Activated T-helper 1 cell treated with anti-CD3 and anti-CD28 coated beads, Interleukin-2, amount 50 U/mL, for 16 hours (primary cell): ENCODE measurements at regions not wholly inside any gene's neighbourhood (a gene's known extent, or its start where the extent isn't known, plus 50 kb on each side); places are given as distances from the start of the nearest gene placed in this dataset.

Experiments
- DNase-seq, 2 donors: peaks; one replicate each; pipeline ENCODE4 v3.0.0-alpha.2; 2020; ENCODE audit warnings: low read depth in 1 of 2, low spot score in 1 of 2

DNA sequence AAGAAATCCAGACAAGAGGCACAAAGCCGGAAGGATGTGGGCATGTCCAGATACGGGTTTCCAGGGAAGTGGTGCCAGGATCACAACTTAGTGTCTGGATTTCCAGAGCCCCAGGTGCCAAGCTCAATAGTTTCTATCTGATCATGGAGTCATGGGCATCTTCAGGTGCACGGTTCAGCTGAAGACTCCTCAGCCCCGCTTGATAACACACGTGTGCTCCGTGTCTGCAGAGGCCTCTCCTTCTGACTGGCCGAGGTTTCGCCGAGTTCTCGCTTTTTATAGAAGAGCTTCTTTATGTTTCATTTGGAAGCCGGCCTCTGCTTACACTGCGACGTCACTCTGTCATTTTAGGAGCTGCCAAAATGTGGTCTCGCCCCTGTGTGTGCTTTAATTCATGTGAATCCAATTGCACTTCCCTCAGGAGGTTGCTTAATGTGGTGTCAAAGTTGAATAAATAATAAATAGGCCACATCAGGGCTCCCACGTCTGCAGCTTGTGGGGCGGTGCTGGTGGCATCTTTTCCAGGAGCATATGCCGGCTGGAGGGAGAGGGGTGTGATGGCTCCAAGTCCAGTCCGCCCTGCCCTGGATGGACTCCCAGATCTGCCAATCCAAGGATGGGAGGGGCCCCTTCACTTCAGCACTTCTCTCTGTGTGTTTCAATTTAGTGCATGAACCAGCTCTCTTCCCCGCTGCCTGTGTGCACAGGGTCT lies 1410.8 kb downstream of the TBC1D22A start:
- DNase-seq: no peak

DNA sequence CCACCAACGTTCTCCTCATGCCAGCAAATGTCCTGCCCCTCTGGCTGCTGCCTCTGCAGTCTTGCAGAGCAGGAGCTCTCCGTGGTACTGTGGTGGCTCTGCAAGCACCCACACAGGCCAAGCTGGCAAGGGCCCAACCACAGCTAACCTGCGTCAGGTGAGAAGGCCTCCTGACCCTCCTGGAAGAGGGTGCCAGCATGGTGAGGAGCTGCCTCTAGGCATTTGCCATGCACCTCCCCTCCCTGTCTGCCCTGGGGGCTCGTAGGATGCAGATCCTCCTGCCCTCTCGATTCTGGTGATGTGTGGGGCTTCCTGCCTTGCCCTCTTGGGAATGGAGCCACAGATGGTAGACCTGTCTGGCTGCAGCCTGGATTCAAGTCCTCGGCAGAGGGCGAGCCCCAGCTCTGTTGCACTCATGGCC lies 1408.8 kb downstream of the TBC1D22A start:
- no peak for DNase-seq

- DNase-seq: no peak
Measured at GRCh38 chr22:48169227-48169626, 1406.8 kb downstream of the TBC1D22A start.

DNA sequence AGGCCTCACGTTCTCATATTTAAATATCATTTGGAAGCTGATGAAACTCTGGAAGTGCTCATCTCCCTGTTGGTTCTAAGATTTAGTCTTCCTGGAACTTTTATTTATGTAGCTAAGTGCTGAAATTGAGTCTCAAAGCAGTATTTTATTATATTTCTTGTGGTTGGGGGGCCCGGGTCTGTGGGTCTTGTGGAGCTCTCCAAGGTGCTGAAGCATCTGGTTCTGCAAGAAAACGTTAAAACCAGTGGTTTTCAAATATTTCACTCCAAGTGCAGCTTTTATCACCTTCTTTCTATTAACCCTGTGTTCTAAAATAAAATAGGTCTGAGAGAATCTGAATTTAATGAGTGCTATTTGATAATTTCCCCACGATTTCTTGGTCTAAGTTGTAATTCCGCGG lies 1404.8 kb downstream of the TBC1D22A start:
- DNase-seq: no peak

GRCh38 chr22:48161298-48161697 lies 1398.8 kb downstream of the TBC1D22A start:
- DNase-seq: no peak

GRCh38 chr22:48157676-48158075 lies 1395.2 kb downstream of the TBC1D22A start:
- no peak for DNase-seq

GRCh38 chr22:48156603-48157355 lies 1394.3 kb downstream of the TBC1D22A start:
- no peak for DNase-seq

- no peak for DNase-seq
Measured at GRCh38 chr22:48155446-48155845, 1393.0 kb downstream of the TBC1D22A start.

GRCh38 chr22:48154943-48155240 lies 1392.4 kb downstream of the TBC1D22A start:
- no peak for DNase-seq

GRCh38 chr22:48154169-48154942 lies 1391.9 kb downstream of the TBC1D22A start:
- DNase-seq: no peak

DNA sequence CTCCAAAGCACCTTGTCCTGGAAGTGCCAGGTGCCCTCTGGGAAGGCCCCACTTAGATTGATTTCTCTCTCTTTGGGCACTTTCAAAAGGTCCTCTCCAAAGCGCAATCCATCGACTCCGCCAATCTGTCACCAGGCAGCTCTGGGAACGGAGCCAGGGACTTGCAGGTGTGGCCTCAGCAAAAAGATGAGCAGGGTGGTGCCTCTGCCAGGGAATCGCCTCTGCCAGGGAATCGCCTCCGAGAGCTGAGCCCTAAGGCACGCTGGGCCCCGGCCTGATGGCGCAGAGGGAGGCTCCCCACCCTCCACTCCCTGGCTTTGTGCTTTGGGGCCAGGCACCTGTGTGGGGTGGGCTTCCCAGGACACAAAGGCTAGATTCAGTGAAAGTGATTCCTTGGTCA lies 1391.3 kb downstream of the TBC1D22A start:
- no peak for DNase-seq

DNA sequence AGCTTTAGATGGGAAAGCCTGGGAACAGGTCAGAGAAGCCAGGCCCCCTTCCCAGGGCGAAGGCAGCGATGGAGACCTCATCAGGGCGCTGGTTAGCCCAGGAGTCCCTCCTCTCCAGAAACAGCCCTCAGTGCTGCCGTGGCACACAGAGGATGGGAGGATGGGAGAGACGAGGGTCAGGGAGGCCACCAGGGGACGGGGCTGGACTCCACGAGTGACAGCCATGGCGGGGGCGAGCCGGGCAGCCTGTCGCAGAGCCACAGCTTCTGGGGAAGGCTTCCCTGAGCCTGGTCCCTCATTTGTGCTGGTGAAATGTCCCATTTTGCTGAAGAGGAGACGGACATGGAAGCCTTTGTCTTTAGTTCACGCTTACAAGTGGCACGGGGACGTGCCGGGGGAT lies 1390.5 kb downstream of the TBC1D22A start:
- no peak for DNase-seq

DNA sequence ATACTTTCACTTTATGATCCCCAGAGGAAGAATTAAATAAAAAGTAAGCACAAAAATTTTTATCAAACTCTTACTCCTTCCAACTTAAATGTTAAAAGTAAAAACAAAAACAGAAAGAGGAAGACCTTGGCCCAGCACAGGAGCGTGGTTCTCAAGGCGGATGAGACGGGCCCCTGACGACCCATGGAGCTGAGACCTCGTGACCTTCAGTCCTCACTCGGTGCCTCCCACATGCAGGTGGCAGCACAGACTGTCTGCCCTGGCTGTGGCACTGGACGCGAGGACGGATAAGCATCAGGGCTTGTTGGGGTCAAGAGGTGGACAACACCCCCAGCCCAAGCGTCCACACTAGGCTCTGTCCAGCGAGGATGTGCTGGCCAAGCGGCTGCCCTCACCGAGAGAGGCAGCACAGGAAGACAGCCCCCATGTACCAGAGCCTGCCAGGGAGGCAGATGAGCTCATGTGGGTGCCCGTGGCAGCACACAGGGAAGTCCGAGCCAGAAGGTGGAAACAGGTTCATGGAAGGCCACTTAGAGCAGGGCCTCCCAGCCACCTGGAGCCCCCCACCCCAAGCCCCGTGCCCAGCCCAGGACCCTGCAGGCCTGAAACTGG lies 1389.8 kb downstream of the TBC1D22A start:
- DNase-seq: no peak

DNA sequence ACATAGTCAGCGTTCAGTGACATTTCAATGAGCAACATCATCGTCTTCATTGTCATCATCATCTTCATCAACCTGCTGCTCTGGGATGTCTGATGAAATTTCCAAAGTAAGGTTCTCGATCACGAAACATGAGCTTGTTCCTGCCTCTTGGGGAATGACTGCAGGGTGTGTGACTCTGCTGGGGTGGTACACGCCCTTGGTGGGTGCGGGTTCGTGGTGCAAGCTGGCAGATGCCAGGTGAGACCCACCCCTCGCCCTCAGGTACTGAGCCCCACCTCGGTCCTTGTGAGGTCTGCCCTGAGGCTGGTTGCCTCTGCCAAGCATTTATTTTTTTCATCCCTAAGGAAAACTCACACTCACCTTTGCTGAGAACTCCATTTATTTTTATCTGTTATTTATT lies 1389.2 kb downstream of the TBC1D22A start:
- no peak for DNase-seq

DNA sequence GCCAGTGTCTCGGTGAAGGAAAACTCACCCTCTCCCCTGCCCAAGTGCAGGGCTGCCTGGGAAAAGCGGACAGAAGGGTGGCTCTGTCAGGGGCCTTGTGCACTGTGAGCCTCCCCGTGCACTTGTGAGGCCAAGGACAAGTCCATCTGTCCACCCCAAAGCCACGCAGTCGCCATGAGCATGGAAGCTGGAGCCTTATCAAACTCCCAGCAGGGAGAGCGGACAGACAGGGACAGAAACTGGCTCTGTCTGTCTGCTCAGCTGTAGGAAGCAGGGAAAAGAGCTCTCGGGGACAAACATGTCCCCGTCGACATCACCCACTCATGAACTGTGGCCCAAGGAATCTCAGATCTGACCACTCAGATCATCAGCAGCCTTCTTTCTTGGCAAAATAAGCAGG lies 1385.4 kb downstream of the TBC1D22A start:
- DNase-seq: no peak

DNA sequence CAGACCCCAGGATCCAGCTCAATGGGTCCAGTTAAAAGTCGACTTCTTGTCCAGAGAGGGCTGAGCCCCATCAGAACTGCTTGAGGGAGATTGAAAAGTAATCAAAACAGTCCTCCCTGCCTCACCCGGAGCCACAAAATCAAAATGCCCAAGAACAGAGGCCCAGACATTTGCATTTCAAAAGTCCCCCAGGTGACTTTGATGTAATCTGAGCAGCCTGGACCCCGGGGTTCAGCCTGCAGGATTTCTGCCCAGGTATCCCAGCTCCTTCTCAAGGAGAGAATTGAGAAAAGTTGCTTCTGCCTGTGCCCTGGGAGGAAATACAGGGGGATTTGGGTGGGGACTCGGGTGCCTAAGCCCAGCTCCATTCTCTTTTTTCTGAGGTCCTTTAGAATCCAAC lies 1385.0 kb downstream of the TBC1D22A start:
- DNase-seq: no peak

DNA sequence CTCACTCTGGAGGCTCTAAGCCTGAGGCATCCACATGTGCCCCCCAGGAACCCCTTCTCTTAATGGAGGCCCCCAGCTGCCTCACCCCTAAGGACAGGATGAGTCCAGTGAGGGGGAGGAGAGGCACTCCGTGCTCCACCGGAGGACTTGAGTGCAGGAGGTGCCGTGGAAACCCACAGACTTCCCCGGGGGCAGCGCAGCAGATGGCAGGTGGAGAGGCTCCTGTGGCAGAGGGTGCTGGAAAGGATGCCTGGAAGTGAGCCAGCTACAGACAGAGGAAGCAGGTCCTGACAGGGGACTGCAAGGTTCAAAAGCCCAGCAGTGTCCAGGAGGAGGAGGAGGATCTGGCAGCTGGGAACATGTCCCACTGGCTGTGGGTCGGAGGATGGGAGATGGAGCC lies 1384.0 kb downstream of the TBC1D22A start:
- no peak for DNase-seq

DNA sequence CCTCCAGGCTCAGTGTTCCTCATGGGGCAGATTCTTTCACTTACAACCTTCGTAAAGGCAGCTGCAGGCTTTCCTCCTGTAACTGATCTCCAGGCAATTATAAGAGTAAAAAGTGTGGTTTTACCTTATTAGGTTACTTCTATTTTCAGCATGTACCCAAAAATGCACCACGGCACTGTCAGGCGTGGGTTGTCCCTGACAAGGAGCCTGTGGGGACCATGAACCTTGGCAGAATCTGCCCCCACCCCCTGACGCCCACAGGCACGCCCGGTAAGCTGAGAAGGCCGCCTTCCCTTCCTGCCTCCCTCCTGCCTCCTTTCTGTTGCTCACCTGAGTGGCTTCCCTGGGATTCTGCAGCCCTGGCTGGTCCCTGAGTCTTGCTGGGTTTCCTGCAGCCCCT lies 1383.3 kb downstream of the TBC1D22A start:
- no peak for DNase-seq

DNA sequence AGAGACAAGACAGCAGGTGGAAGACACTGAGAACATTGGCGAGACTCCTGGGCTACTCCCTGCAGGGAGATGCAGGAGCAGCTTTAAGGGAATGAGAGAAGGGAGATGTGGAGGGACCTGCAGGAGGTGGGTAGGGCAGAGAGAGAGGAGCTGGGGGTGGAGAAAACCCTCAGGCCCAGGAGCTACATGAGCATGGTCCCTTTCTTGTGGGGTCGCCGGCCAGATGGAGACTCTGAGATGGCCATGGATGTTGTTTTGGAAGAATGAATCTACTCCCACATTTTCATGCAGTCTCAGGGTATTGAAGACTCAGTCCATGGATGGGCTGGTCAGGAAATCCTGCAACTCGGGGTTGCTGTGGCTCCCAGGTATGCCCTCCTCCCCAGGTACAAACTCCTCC lies 1381.9 kb downstream of the TBC1D22A start:
- DNase-seq: no peak

DNA sequence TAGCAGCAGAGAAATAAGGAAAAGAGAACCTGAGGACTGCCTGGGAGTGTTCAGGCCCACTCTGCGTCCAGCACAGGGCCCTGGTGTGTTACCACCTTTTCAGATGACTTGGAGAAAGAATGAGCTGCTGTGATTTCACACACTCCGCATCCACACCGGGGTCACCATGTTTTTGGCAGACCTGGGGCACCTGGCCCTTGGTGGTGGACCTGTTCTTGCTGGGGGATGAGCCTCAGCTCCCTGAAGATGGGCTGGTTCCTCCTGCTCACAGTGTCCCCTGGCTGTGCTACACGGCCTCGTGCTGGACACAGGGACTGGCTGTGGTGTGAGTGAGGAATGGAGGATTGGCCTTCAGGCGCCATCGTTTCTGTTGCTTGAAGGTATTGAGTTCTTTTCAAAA lies 1381.4 kb downstream of the TBC1D22A start:
- no peak for DNase-seq

DNA sequence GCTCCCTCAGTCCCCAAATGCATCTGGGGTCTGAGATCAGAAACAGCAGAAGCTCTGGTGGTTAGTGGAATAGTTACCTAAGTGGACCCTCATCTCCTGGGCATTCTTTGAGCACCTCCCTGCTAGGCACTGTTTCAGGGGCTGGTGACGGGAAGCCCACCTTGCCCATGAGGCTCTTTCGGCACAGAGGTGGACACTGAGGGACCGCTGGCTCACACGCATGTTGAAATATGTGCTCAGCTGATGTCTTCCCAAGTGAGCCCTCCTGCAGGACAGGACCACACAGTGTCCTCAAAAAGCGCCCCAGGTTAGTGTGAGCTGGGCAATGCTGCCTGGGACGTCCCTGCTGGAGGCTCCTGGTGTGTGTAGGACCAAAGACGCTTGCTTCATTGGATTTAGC lies 1379.9 kb downstream of the TBC1D22A start:
- DNase-seq: no peak

GRCh38 chr22:48141301-48141700 lies 1378.9 kb downstream of the TBC1D22A start:
- DNase-seq: no peak
